K562 (cell line): ENCODE measurements at regions not wholly inside any gene's neighbourhood (a gene's known extent, or its start where the extent isn't known, plus 50 kb on each side); places are given as distances from the start of the nearest gene placed in this dataset.

Source experiments
- ATAC-seq: fragments of 200-7000 bp; cut with Tn5 transposase; 3 replicates; pipeline ENCODE4 v1.9.1; 2020; ENCODE audit warnings: moderate library complexity
- BruUV-seq: library from RNA; stranded (reverse); fragments of 400-500 nt; replicated peaks from 2 replicates; lab custom pipeline; 2021; lab: Mats Ljungman, UMichigan
- CTCF ChIA-PET: fragments of 300-600 bp; formaldehyde crosslinking; extraction: SDS; loops from one replicate; lab custom pipeline; 2021; ENCODE audit warnings: low intra/inter-chr PET ratio; lab: Yijun Ruan, JAX
- POLR2A ChIA-PET: fragments of 300-600, 350-650 bp; sonication (Branson Sonifier 250); formaldehyde crosslinking; extraction: SDS; loops from one replicate; lab custom pipeline; 2021; ENCODE audit warnings: antibody characterized with exemption, inconsistent platforms; lab: Yijun Ruan, JAX
- DNase-seq, 4 experiments: peaks; one replicate each; pipeline versions ENCODE4 v3.0.0 to v3.0.0-alpha.2; 2011 to 2018; ENCODE audit warnings: low spot score in 3 of 4, mixed read lengths in 3 of 4; ENCODE audit errors: extremely low read depth in 1 of 4
- FAIRE-seq: peaks from 2 replicates; lab custom pipeline; 2011; peaks lifted over from hg19 to GRCh38; lab: Jason Lieb, UNC
- H2AFZ ChIP-seq: 2 replicates; pipeline ENCODE4 v1.6.0; 2011; ENCODE audit warnings: low read depth, low read length, control low read depth, inconsistent platforms
- H3K27ac ChIP-seq: fragments of 200-600 bp; 3 replicates; pipeline ENCODE4 v1.8.0; 2011; ENCODE audit warnings: low read depth, mild to moderate bottlenecking, control low read depth, inconsistent platforms, low read length, moderate library complexity, mixed read lengths; ENCODE audit errors: extremely low read depth
- H3K27me3 ChIP-seq, 2 experiments: fragments of 300-600 bp in 1 of 2; 2 replicates in 1 of 2; 3 replicates in 1 of 2; pipeline versions ENCODE4 v1.6.0 to v1.8.0; 2011; ENCODE audit warnings: inconsistent platforms in 2 of 2, low read length in 2 of 2, mild to moderate bottlenecking in 1 of 2, mixed read lengths in 1 of 2, moderate library complexity in 1 of 2; ENCODE audit not compliant: control insufficient read depth in 2 of 2, insufficient read depth in 2 of 2
- H3K36me3 ChIP-seq: fragments of 300-600 bp; 3 replicates; pipeline ENCODE4 v1.8.0; 2011; ENCODE audit warnings: mild to moderate bottlenecking, low read length, inconsistent platforms; ENCODE audit not compliant: control insufficient read depth, insufficient read depth
- H3K4me1 ChIP-seq, 2 experiments: fragments of 200-600 bp in 1 of 2; replicated peaks in 1 of 2; 2 replicates in 1 of 2; 3 replicates in 1 of 2; pipeline versions ENCODE4 v1.5.1 to v1.8.0; 2011; ENCODE audit warnings: inconsistent platforms in 2 of 2, low read length in 2 of 2, mild to moderate bottlenecking in 1 of 2, mixed read lengths in 1 of 2, moderate library complexity in 1 of 2; ENCODE audit not compliant: control insufficient read depth in 2 of 2, insufficient read depth in 2 of 2
- H3K4me2 ChIP-seq: 2 replicates; pipeline ENCODE4 v1.6.1; 2011; ENCODE audit warnings: low read length, control low read depth, inconsistent platforms, mixed read lengths; ENCODE audit not compliant: insufficient read depth
- H3K4me3 ChIP-seq: fragments of 200-600 bp; sonication (generic), shearing (Covaris generic); 2 replicates; pipeline ENCODE4 v1.5.1; 2016; ENCODE audit warnings: control low read depth, inconsistent platforms
- H3K79me2 ChIP-seq: fragments of 200-600 bp; 3 replicates; pipeline ENCODE4 v1.8.0; 2011; ENCODE audit warnings: low read length, inconsistent platforms; ENCODE audit not compliant: control insufficient read depth, insufficient read depth
- H3K9ac ChIP-seq, 2 experiments: 2 replicates each; pipeline versions ENCODE4 v1.6.0 to v1.6.1; 2011; ENCODE audit warnings: low read depth in 2 of 2, low read length in 2 of 2, control low read depth in 1 of 2, inconsistent platforms in 1 of 2, mild to moderate bottlenecking in 1 of 2, mixed read lengths in 1 of 2; ENCODE audit not compliant: insufficient read depth in 1 of 2
- H3K9me1 ChIP-seq: one replicate; pipeline ENCODE4 v1.6.0; 2011; ENCODE audit warnings: inconsistent platforms, mild to moderate bottlenecking, low read length, moderate library complexity; ENCODE audit not compliant: control insufficient read depth, insufficient read depth
- H3K9me3 ChIP-seq: replicated peaks from 2 replicates; pipeline ENCODE4 v1.5.1; 2011; ENCODE audit warnings: low read depth, low read length, inconsistent platforms; ENCODE audit not compliant: control insufficient read depth, insufficient read depth
- H4K20me1 ChIP-seq: replicated peaks from 2 replicates; pipeline ENCODE4 v1.6.1; 2011; ENCODE audit warnings: low read length, inconsistent platforms, mixed read lengths; ENCODE audit not compliant: control insufficient read depth, insufficient read depth
- CHD2 ChIP-seq: IDR thresholded peaks from 2 replicates; pipeline ENCODE4 v1.6.1; 2011; ENCODE audit warnings: low read depth, low read length
- SIN3A ChIP-seq, 2 experiments: fragments of 150-350 bp in 1 of 2; IDR thresholded peaks; 2 replicates each; pipeline ENCODE4 v1.6.1; 2011 to 2016; ENCODE audit warnings: borderline replicate concordance in 2 of 2, low read depth in 2 of 2, low read length in 2 of 2, mild to moderate bottlenecking in 2 of 2, moderate library complexity in 2 of 2; ENCODE audit not compliant: control insufficient read depth in 1 of 2
- WGBS: fragments of 100-300 bp; shearing (Covaris generic); methylation state at CpG from one replicate; pipeline ENCODE4 v1.1.6; 2016; ENCODE audit warnings: low coverage, mixed read lengths; ENCODE audit not compliant: insufficient coverage; ENCODE audit errors: missing lambda C conversion rate; 5-methylcytosine and 5-hydroxymethylcytosine counted together
- in situ Hi-C: fragments of 300-500 bp; cut with MboI; formaldehyde crosslinking; loops from 4 replicates; pipeline ENCODE4 v1.15.0; 2018; ENCODE audit warnings: inconsistent platforms, mixed read lengths
- intact Hi-C: fragments of 100-400 bp; cut with micrococcal nuclease; formaldehyde crosslinking; loops from 2 replicates; pipeline ENCODE4 v1.14.2; 2022
- TF ChIP-seq, protein P1 (sequence below): fragments of 450-650 bp; formaldehyde crosslinking; IDR thresholded peaks from 2 replicates; pipeline ENCODE4 v1.4.0; 2022; ENCODE audit warnings: mild to moderate bottlenecking, moderate library complexity
- TF ChIP-seq, protein P2 (sequence below): fragments of 450-650 bp; IDR thresholded peaks from 2 replicates; pipeline ENCODE4 v1.6.1; 2016; ENCODE audit warnings: mild to moderate bottlenecking, moderate library complexity

DNA sequence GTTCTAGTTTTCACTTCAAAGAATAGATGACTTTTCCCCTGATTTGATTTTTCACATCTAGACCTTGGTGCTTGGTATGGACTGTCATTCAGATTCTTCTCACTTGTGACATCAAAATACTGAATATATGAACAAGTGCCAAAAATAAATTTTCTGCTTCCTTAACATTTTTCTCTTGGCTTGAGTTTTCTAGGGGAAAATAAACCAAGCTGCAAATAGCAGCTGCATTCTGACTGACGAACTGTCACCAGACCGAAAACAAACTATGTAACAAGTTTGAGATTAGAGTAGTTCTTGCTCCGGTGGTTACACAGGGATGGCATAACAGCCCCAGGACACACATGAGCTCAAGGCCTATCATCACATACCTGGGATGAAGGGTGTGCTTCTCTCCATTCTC, 345.7 kb downstream of the CNTNAP4 start (continued):
- TF ChIP-seq, protein P1, sequence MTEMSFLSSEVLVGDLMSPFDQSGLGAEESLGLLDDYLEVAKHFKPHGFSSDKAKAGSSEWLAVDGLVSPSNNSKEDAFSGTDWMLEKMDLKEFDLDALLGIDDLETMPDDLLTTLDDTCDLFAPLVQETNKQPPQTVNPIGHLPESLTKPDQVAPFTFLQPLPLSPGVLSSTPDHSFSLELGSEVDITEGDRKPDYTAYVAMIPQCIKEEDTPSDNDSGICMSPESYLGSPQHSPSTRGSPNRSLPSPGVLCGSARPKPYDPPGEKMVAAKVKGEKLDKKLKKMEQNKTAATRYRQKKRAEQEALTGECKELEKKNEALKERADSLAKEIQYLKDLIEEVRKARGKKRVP (CRISPR knock-in tag), result no peak
- TF ChIP-seq CHD2, result no peak

DNA sequence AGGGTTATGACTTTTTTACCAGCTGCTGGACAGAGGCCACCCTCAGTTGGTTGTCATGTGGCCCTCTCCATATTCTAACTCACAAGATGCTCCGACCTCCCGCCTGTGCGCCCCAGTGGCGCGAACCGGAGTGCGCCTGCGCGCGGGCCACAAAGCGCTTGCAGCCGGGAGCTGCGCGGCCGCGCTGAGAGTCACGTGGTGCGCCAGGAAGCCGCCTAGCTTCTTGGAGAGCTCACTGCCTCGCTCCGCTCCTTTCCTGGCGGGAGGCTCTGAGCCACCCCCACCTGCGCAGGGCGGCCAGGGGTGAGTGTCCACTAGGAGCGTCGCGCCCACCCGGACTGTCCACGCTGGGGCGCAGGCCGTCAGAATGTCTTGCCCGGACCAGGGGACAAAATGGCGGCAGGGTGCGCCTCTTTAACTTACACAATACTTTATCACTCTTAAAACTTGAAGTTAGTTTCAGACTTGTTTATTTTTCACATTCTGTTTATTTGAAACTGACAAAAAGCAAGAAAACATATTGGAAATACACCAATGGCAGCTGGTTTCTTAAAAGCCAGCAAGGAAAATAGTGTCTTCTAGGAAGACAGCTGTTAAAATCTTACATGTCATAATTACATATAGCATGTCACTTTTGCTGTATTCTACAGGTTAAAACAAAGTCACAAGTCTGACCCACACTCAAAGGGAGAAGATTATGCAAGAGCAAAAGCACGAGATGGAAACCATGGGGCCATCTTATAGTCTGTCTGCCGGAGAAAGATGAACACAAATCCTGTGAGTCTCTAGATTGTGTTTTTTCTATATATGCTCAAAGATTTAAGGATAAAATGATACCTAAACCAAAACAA, 357.9 kb downstream of the CNTNAP4 start:
- no peaks in the 10 kb centered on the region for H3K27me3 ChIP-seq
- H4K20me1 ChIP-seq, result no peaks in the 10 kb centered on the region
- no peaks in the 10 kb centered on the region; the same call in 1 of the 2 replicates for H3K9me3 ChIP-seq
- DNase-seq (peak; percentile 72 to 91 (median 77)), ATAC-seq (peak; percentile 100), FAIRE-seq (peak; percentile 88)
- peak overlapping the region; percentile 71 to 91 for H3K9ac ChIP-seq
- H3K4me2 ChIP-seq, result peak overlapping the region; percentile 65
- H3K4me1 ChIP-seq, result peaks cover 0 to 6% of the 10 kb centered on the region in 2 experiments; a peak in 1 of 5 replicates
- CTCF ChIA-PET, result no interaction called here
- peak overlapping the region; percentile 89 for H2AFZ ChIP-seq
- peak overlapping the region; percentile 39 for H3K4me3 ChIP-seq
- WGBS, result 5% methylated on average over 31 of the region's 36 CpGs
- POLR2A ChIA-PET, result interaction anchor here (0.6 kb wide), 3 partner anchors 8 to 514 kb away, joined by 3 read pairs; no protein-coding TSS in a partner anchor
- H3K9me1 ChIP-seq, result no peaks in the 10 kb centered on the region
- H3K27ac ChIP-seq, result peak overlapping the region; percentile 84
- in situ Hi-C loops, result no loop called here
- TSS peak; percentile 53 for BruUV-seq
- no peaks in the 10 kb centered on the region for H3K79me2 ChIP-seq
- H3K36me3 ChIP-seq, result no peaks in the 10 kb centered on the region
- intact Hi-C loops, result no loop called here
- TF ChIP-seq, protein P2, sequence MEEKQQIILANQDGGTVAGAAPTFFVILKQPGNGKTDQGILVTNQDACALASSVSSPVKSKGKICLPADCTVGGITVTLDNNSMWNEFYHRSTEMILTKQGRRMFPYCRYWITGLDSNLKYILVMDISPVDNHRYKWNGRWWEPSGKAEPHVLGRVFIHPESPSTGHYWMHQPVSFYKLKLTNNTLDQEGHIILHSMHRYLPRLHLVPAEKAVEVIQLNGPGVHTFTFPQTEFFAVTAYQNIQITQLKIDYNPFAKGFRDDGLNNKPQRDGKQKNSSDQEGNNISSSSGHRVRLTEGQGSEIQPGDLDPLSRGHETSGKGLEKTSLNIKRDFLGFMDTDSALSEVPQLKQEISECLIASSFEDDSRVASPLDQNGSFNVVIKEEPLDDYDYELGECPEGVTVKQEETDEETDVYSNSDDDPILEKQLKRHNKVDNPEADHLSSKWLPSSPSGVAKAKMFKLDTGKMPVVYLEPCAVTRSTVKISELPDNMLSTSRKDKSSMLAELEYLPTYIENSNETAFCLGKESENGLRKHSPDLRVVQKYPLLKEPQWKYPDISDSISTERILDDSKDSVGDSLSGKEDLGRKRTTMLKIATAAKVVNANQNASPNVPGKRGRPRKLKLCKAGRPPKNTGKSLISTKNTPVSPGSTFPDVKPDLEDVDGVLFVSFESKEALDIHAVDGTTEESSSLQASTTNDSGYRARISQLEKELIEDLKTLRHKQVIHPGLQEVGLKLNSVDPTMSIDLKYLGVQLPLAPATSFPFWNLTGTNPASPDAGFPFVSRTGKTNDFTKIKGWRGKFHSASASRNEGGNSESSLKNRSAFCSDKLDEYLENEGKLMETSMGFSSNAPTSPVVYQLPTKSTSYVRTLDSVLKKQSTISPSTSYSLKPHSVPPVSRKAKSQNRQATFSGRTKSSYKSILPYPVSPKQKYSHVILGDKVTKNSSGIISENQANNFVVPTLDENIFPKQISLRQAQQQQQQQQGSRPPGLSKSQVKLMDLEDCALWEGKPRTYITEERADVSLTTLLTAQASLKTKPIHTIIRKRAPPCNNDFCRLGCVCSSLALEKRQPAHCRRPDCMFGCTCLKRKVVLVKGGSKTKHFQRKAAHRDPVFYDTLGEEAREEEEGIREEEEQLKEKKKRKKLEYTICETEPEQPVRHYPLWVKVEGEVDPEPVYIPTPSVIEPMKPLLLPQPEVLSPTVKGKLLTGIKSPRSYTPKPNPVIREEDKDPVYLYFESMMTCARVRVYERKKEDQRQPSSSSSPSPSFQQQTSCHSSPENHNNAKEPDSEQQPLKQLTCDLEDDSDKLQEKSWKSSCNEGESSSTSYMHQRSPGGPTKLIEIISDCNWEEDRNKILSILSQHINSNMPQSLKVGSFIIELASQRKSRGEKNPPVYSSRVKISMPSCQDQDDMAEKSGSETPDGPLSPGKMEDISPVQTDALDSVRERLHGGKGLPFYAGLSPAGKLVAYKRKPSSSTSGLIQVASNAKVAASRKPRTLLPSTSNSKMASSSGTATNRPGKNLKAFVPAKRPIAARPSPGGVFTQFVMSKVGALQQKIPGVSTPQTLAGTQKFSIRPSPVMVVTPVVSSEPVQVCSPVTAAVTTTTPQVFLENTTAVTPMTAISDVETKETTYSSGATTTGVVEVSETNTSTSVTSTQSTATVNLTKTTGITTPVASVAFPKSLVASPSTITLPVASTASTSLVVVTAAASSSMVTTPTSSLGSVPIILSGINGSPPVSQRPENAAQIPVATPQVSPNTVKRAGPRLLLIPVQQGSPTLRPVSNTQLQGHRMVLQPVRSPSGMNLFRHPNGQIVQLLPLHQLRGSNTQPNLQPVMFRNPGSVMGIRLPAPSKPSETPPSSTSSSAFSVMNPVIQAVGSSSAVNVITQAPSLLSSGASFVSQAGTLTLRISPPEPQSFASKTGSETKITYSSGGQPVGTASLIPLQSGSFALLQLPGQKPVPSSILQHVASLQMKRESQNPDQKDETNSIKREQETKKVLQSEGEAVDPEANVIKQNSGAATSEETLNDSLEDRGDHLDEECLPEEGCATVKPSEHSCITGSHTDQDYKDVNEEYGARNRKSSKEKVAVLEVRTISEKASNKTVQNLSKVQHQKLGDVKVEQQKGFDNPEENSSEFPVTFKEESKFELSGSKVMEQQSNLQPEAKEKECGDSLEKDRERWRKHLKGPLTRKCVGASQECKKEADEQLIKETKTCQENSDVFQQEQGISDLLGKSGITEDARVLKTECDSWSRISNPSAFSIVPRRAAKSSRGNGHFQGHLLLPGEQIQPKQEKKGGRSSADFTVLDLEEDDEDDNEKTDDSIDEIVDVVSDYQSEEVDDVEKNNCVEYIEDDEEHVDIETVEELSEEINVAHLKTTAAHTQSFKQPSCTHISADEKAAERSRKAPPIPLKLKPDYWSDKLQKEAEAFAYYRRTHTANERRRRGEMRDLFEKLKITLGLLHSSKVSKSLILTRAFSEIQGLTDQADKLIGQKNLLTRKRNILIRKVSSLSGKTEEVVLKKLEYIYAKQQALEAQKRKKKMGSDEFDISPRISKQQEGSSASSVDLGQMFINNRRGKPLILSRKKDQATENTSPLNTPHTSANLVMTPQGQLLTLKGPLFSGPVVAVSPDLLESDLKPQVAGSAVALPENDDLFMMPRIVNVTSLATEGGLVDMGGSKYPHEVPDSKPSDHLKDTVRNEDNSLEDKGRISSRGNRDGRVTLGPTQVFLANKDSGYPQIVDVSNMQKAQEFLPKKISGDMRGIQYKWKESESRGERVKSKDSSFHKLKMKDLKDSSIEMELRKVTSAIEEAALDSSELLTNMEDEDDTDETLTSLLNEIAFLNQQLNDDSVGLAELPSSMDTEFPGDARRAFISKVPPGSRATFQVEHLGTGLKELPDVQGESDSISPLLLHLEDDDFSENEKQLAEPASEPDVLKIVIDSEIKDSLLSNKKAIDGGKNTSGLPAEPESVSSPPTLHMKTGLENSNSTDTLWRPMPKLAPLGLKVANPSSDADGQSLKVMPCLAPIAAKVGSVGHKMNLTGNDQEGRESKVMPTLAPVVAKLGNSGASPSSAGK, result peak; percentile 93
- TF ChIP-seq SIN3A (IDR thresholded peaks at IDR 0.05; ENCODE audit: borderline replicate concordance in 2 of 2, control insufficient read depth in 1 of 2, low read depth in 2 of 2, low read length in 2 of 2), result no peak
